Stomach (tissue), 4 donors: ENCODE measurements at regions not wholly inside any gene's neighbourhood (a gene's known extent, or its start where the extent isn't known, plus 50 kb on each side); places are given as distances from the start of the nearest gene placed in this dataset.

Experiments used
- POLR2AphosphoS5 ChIP-seq, 3 donors: sonication (generic); formaldehyde crosslinking; IDR thresholded peaks; one replicate each; pipeline ENCODE4 v1.6.1; 2016; ENCODE audit warnings: antibody characterized with exemption in 3 of 3
- TF ChIP-seq, protein P1 (sequence below), 7 experiments: fragments of 450-650 bp in 4 of 7; fragments of 200-600 bp in 3 of 7; sonication (generic) in 3 of 7; IDR thresholded peaks; one replicate each; pipeline ENCODE4 v1.5.1; 2016 to 2019; ENCODE audit warnings: antibody characterized with exemption in 7 of 7, control low read depth in 2 of 7, mild to moderate bottlenecking in 1 of 7

DNA sequence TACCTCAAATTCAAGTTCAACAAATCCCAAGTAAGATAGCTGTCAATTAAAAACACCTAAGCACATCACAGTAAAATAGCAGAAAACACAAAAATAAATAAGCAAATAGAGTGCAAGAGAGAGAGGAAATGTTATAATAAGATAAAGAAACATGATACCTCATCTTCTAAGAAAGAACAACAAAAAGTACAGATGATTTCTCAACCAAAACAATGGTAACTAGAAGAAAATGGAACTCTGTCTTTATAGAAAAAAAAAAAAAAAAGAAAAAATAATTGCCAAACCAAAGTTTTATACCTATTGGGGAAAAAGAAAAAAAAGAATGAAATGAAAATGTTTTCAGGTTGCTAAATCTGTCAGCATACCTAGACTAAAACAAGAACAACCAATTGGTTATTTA is 1253.5 kb upstream of the CDH2 start:
- TF ChIP-seq POLR2AphosphoS5 (IDR thresholded peaks at IDR 0.05), result no peak
- TF ChIP-seq, protein P1, sequence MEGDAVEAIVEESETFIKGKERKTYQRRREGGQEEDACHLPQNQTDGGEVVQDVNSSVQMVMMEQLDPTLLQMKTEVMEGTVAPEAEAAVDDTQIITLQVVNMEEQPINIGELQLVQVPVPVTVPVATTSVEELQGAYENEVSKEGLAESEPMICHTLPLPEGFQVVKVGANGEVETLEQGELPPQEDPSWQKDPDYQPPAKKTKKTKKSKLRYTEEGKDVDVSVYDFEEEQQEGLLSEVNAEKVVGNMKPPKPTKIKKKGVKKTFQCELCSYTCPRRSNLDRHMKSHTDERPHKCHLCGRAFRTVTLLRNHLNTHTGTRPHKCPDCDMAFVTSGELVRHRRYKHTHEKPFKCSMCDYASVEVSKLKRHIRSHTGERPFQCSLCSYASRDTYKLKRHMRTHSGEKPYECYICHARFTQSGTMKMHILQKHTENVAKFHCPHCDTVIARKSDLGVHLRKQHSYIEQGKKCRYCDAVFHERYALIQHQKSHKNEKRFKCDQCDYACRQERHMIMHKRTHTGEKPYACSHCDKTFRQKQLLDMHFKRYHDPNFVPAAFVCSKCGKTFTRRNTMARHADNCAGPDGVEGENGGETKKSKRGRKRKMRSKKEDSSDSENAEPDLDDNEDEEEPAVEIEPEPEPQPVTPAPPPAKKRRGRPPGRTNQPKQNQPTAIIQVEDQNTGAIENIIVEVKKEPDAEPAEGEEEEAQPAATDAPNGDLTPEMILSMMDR (IDR thresholded peaks at IDR 0.05), result no peak
